ENCODE measurements at regions not wholly inside any gene's neighbourhood (a gene's known extent, or its start where the extent isn't known, plus 50 kb on each side); places are given as distances from the start of the nearest gene placed in this dataset.
A peak's percentile ranks its signal among the peaks of the same experiment; 100 is the strongest.

DNA sequence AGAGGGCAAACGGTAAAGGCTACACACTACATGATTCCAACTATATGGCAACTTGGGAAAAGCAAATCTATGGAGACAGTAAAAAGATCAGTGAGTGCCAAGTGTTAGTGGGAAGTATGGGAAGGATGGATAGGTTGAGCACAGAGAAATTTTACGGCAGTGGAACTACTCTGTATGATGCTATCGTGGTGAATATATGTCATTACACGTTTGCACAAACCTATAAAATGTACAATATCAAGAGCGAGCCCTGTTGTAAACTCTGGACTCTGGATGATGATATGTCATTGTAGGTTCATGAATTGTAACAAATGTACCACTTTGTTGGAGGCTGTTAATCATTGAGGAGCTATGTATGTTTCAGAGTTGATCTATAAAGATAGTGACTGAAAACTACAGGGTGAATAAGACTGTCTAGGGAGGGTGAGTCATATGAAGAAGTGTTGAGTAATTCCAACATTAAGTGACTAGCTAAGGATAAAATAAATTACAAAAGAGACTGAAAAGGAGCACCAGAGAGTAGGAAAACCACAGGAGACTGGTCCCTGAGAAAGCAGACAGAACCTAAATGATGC lies 349.2 kb upstream of the LMO3 start:
- no peaks in the 10 kb centered on the region for H3K4me1 ChIP-seq
- whole genome bisulfite sequencing, 2 donors, result 64 to 89% methylated on average over 5 of the region's 5 CpGs
- H3K27ac ChIP-seq, result no peak overlapping the region
- no peaks in the 10 kb centered on the region for H3K9me3 ChIP-seq
- TF ChIP-seq EP300 (IDR thresholded peaks at IDR 0.05), result no peak
- no peaks in the 10 kb centered on the region for H3K36me3 ChIP-seq
- no peaks in the 10 kb centered on the region for H3K27me3 ChIP-seq
- no peak for DNase-seq (ENCODE audit: low spot score in 2 of 2)
- H3K4me3 ChIP-seq, result no peak overlapping the region

- H3K9me3 ChIP-seq, result no peaks in the 10 kb centered on the region
- WGBS, 2 donors, result 25 to 27% methylated on average over 5 to 6 of the region's 6 CpGs
- H3K27ac ChIP-seq, result no peak overlapping the region
- no peak for DNase-seq (ENCODE audit: low spot score in 2 of 2)
- H3K27me3 ChIP-seq, result no peaks in the 10 kb centered on the region
- TF ChIP-seq CTCF (IDR thresholded peaks at IDR 0.05) (no peak), POLR2A (IDR thresholded peaks at IDR 0.05) (no peak), EP300 (IDR thresholded peaks at IDR 0.05) (no peak)
- H3K4me1 ChIP-seq, result no peaks in the 10 kb centered on the region
- no peaks in the 10 kb centered on the region for H3K36me3 ChIP-seq
- H3K4me3 ChIP-seq, result no peak overlapping the region
These were observed 344.1 kb upstream of the LMO3 start for GRCh38 chr12:16949871-16950667.

DNA sequence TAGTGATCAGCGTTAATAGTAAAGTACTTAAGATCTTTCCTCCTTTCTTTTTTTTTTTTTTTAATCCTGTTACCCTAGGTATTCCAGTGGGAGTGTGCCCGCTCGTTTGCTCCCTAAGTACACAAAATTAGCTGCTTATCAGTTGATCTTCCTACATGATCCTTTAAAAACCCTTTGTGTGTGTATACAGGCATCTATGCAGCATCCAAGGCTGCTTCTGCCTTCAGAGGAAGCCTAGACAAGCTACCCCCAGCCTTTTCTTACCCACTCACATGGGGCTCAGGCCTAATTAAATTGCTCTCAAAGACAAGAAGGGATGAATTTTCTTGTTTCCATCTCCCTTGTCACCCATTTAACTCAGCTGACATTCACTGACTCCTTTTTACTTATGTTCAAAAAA lies 343.4 kb upstream of the LMO3 start:
- WGBS, 2 donors, result 66 to 69% methylated on average over 3 of the region's 3 CpGs
- Histone ChIP-seq H3K9me3 (no peaks in the 10 kb centered on the region), H3K36me3 (no peaks in the 10 kb centered on the region), H3K27me3 (no peaks in the 10 kb centered on the region), H3K27ac (no peak overlapping the region), H3K4me1 (no peaks in the 10 kb centered on the region), H3K4me3 (no peak overlapping the region)
- no peak for DNase-seq (ENCODE audit: low spot score in 2 of 2)
- no peak for TF ChIP-seq EP300 (IDR thresholded peaks at IDR 0.05)
- TF ChIP-seq POLR2A (IDR thresholded peaks at IDR 0.05), result no peak
- TF ChIP-seq CTCF (IDR thresholded peaks at IDR 0.05), result no peak

- H3K9me3 ChIP-seq, result no peaks in the 10 kb centered on the region
- H3K4me1 ChIP-seq, result no peaks in the 10 kb centered on the region
- no peaks in the 10 kb centered on the region for H3K27me3 ChIP-seq
- H3K27ac ChIP-seq, result no peak overlapping the region
- no peak overlapping the region for H3K4me3 ChIP-seq
- no peaks in the 10 kb centered on the region for H3K36me3 ChIP-seq
- TF ChIP-seq POLR2A (IDR thresholded peaks at IDR 0.05), result no peak
- no peak for TF ChIP-seq EP300 (IDR thresholded peaks at IDR 0.05)
- no peak for TF ChIP-seq CTCF (IDR thresholded peaks at IDR 0.05)
- DNase-seq (ENCODE audit: low spot score in 2 of 2), result no peak
These were observed 340.7 kb upstream of the LMO3 start for GRCh38 chr12:16946704-16947103.

- no peak for DNase-seq (ENCODE audit: low spot score in 2 of 2)
- TF ChIP-seq CTCF (IDR thresholded peaks at IDR 0.05) (peak in 1 of 5 experiments; percentile 8), EP300 (IDR thresholded peaks at IDR 0.05) (no peak)
- WGBS, 2 donors, result 40 to 44% methylated on average over 6 of the region's 6 CpGs
These were observed 333.9 kb upstream of the LMO3 start for GRCh38 chr12:16939871-16940306.

More at GRCh38 chr12:16939871-16940306, 333.9 kb upstream of the LMO3 start:
- Histone ChIP-seq H3K4me3 (no peak overlapping the region), H3K4me1 (no peaks in the 10 kb centered on the region), H3K36me3 (no peaks in the 10 kb centered on the region), H3K27me3 (no peaks in the 10 kb centered on the region), H3K9me3 (peaks cover 0 to 26% (median 5%) of the 10 kb centered on the region in 4 donors), H3K27ac (no peak overlapping the region)
